ENCODE measurements at regions not wholly inside any gene's neighbourhood (a gene's known extent, or its start where the extent isn't known, plus 50 kb on each side); places are given as distances from the start of the nearest gene placed in this dataset.

DNA sequence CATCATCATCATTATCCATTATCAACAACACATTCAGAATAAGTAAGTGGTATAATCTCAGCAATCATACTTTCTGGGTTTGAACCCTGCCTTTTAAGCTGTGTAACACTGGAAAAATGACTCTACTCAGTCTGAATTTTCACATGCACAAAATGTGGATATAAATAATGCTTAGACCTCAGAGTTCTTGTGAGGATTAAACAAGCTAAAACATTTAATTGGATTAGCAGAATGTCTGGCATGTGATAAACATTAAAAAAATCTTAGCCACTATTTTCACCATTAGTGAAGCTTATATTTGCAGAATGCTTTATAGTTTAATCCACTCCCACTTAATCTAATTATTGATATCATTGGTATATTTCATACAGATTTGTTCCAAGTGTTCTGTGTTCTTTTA is 412.3 kb downstream of the RFC3 start:
- H3K27me3 Mint-ChIP-seq = peaks cover 4% of the 10 kb centered on the region
- H3K9me3 Mint-ChIP-seq = peaks cover 8% of the 10 kb centered on the region
- H3K27ac Mint-ChIP-seq = no peak overlapping the region
- no peak for DNase-seq (ENCODE audit: extremely low spot score, unreplicated experiment)
- TF ChIP-seq, protein P1, sequence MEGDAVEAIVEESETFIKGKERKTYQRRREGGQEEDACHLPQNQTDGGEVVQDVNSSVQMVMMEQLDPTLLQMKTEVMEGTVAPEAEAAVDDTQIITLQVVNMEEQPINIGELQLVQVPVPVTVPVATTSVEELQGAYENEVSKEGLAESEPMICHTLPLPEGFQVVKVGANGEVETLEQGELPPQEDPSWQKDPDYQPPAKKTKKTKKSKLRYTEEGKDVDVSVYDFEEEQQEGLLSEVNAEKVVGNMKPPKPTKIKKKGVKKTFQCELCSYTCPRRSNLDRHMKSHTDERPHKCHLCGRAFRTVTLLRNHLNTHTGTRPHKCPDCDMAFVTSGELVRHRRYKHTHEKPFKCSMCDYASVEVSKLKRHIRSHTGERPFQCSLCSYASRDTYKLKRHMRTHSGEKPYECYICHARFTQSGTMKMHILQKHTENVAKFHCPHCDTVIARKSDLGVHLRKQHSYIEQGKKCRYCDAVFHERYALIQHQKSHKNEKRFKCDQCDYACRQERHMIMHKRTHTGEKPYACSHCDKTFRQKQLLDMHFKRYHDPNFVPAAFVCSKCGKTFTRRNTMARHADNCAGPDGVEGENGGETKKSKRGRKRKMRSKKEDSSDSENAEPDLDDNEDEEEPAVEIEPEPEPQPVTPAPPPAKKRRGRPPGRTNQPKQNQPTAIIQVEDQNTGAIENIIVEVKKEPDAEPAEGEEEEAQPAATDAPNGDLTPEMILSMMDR (conservative IDR thresholded peaks at IDR 0.05) = no peak
- H3K36me3 Mint-ChIP-seq = no peaks in the 10 kb centered on the region
- H3K4me3 Mint-ChIP-seq = no peak overlapping the region
- H3K4me1 Mint-ChIP-seq (ENCODE audit: unreplicated experiment) = peaks cover 2% of the 10 kb centered on the region

DNA sequence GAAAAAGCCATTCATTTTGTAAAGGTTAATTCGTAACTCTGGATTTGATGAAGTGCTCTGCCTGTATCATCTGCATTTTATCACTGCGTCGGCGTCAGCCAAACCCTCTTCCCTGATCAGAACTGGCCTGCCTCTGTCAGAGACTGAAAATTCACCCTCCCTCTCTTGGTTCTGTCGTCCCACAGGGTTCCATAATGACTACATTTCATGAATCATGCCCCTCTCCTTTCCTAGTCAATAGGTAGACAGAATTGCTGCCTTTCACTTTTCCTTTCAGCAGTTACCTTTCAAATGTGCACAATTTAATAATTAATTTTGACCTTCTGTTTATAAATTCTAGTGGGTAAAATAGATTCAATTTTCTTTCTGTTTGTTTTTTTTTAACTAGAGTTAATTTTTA is 423.4 kb downstream of the RFC3 start:
- H3K36me3 Mint-ChIP-seq = no peaks in the 10 kb centered on the region
- H3K4me1 Mint-ChIP-seq (ENCODE audit: unreplicated experiment) = no peaks in the 10 kb centered on the region
- H3K9me3 Mint-ChIP-seq = peaks cover 4% of the 10 kb centered on the region
- no peak for DNase-seq (ENCODE audit: extremely low spot score, unreplicated experiment)
- no peaks in the 10 kb centered on the region for H3K27me3 Mint-ChIP-seq
- H3K27ac Mint-ChIP-seq = no peak overlapping the region
- no peak overlapping the region for H3K4me3 Mint-ChIP-seq
- TF ChIP-seq, protein P1 (conservative IDR thresholded peaks at IDR 0.05) = no peak

DNA sequence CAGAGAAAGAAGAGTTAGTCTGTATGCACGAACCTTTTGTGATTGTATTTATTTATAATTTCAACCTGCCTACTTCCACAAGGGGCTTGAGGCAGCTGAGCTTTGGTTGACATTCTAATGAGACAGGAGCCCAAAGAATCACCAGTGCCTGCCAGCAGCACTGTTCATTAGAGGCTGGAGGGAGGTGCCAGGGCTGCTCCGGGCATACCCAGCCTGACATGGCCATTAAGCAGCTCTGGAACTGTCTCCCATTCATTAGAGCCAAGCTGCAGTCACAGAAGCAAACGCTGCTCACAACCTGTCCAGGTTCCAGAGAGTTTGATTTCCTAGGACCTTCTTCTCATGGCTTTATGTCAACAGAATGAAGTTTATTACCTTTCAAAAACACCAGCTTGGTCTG is 425.5 kb downstream of the RFC3 start:
- peaks cover 4% of the 10 kb centered on the region for H3K9me3 Mint-ChIP-seq
- no peak for DNase-seq (ENCODE audit: extremely low spot score, unreplicated experiment)
- H3K4me1 Mint-ChIP-seq (ENCODE audit: unreplicated experiment) = no peaks in the 10 kb centered on the region
- H3K27ac Mint-ChIP-seq = no peak overlapping the region
- H3K36me3 Mint-ChIP-seq = no peaks in the 10 kb centered on the region
- H3K4me3 Mint-ChIP-seq = no peak overlapping the region
- H3K27me3 Mint-ChIP-seq = no peaks in the 10 kb centered on the region
- TF ChIP-seq, protein P1 (conservative IDR thresholded peaks at IDR 0.05) = no peak

DNA sequence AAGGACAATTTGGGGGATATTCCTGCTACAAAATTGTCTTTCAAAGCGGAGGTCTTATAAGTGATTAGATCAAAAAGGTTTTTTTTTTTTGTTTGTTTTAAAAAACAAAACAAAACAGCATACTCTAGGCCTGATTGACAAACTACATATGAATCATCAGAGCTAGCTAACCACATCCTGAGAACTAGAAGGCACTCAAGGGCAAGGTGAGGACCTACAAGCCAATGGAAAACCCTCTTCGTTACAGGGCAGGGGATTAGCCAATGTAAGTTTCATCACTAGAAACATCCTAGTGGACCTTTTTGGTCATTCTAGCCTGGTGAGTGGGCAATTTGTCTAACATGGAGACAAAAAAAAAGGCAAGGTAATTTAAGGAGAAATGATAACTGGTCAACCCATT is 428.6 kb downstream of the RFC3 start:
- no peaks in the 10 kb centered on the region for H3K36me3 Mint-ChIP-seq
- no peak for DNase-seq (ENCODE audit: extremely low spot score, unreplicated experiment)
- H3K4me1 Mint-ChIP-seq (ENCODE audit: unreplicated experiment) = no peaks in the 10 kb centered on the region
- no peak overlapping the region for H3K4me3 Mint-ChIP-seq
- TF ChIP-seq, protein P1 (conservative IDR thresholded peaks at IDR 0.05) = no peak
- H3K27ac Mint-ChIP-seq = no peak overlapping the region
- no peaks in the 10 kb centered on the region for H3K27me3 Mint-ChIP-seq
- no peaks in the 10 kb centered on the region for H3K9me3 Mint-ChIP-seq

DNA sequence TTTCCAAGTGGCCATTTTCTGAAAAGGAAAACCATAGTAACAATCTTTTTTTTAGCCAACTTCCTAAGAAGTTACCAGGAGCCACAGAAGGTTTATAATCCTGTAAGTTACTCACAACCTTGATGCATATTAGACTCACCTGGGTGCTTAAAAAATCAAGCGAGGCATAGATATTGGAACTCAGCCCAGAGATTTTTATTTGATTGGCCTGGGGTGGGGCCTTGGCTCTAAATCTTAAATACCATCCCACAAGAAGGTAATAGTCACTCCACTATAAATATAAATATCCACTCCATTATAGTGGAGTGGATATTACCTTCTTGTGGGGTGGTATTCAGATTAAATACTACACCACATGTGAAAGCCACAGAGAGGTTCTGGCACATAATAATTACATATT is 429.6 kb downstream of the RFC3 start:
- Mint-ChIP-seq H3K9me3 (no peaks in the 10 kb centered on the region), H3K4me1 (ENCODE audit: unreplicated experiment) (no peaks in the 10 kb centered on the region), H3K4me3 (no peak overlapping the region), H3K36me3 (no peaks in the 10 kb centered on the region), H3K27ac (no peak overlapping the region), H3K27me3 (no peaks in the 10 kb centered on the region)
- TF ChIP-seq, protein P1 (conservative IDR thresholded peaks at IDR 0.05) = no peak
- no peak for DNase-seq (ENCODE audit: extremely low spot score, unreplicated experiment)

DNA sequence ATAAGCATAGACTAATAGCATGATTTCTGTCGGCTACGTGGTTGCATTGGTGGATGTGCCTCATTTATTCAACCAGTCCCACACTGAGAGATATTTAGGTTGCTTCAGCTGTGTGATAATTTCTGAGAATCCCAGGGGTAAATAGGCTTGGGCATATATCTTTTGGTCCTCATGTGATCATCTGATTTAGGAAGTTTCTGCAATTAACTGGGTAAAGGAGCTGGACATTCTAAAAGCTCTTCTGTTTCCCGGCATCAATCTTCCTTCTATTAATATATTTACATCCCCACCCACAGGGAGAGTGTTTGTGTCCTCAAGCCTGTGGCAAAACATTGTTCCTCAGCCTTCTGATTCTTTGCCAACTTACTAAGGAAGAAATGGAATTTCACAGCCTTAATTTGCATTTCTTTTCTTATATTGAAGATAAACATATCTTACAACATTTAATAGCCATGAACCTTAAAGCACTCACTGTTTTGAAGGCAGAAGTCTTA is 431.6 kb downstream of the RFC3 start:
- Mint-ChIP-seq H3K27ac (no peak overlapping the region), H3K27me3 (no peaks in the 10 kb centered on the region), H3K9me3 (peaks cover 4% of the 10 kb centered on the region), H3K4me1 (ENCODE audit: unreplicated experiment) (no peaks in the 10 kb centered on the region), H3K36me3 (no peaks in the 10 kb centered on the region), H3K4me3 (no peak overlapping the region)
- no peak for DNase-seq (ENCODE audit: extremely low spot score, unreplicated experiment)
- TF ChIP-seq, protein P1 (conservative IDR thresholded peaks at IDR 0.05) = no peak
